ENCODE measurements at regions not wholly inside any gene's neighbourhood (a gene's known extent, or its start where the extent isn't known, plus 50 kb on each side); places are given as distances from the start of the nearest gene placed in this dataset.

DNA sequence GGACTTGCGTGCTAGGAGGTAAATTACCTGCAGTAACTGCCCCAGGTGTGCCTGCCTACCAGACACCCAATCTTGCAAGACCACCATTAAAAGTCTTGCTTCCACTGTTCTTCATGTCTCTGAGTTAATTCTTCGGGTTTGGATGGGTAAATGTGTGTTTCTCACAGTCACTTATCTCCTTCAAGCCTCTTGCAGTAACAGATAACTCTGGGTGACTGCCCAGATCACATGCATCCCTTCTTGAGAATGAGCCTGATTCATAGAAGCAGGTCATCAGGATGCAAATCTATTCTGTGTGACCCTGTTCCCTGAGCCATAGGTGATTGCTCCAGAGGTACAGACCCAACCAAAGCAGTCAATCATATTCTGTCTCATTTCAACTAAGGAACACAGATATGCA lies 194.6 kb downstream of the METTL4 start:
- TF ChIP-seq EZH2phosphoT487 (IDR thresholded peaks at IDR 0.05; ENCODE audit: low read length) (no peak), EZH2 (optimal IDR thresholded peaks at IDR 0.05; ENCODE audit: low read depth, low read length) (no peak)
- TF ChIP-seq, protein P1, sequence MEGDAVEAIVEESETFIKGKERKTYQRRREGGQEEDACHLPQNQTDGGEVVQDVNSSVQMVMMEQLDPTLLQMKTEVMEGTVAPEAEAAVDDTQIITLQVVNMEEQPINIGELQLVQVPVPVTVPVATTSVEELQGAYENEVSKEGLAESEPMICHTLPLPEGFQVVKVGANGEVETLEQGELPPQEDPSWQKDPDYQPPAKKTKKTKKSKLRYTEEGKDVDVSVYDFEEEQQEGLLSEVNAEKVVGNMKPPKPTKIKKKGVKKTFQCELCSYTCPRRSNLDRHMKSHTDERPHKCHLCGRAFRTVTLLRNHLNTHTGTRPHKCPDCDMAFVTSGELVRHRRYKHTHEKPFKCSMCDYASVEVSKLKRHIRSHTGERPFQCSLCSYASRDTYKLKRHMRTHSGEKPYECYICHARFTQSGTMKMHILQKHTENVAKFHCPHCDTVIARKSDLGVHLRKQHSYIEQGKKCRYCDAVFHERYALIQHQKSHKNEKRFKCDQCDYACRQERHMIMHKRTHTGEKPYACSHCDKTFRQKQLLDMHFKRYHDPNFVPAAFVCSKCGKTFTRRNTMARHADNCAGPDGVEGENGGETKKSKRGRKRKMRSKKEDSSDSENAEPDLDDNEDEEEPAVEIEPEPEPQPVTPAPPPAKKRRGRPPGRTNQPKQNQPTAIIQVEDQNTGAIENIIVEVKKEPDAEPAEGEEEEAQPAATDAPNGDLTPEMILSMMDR (IDR thresholded peaks at IDR 0.05; ENCODE audit: low read length), result no peak
- Histone ChIP-seq H2AFZ (ENCODE audit: low read length) (no peak overlapping the region), H3F3A (ENCODE audit: insufficient read depth, low read length) (no peaks in the 10 kb centered on the region), H3K27me3 (replicated peaks; ENCODE audit: insufficient read depth, low read length) (no peaks in the 10 kb centered on the region), H3K4me2 (ENCODE audit: low read depth, low read length) (no peak overlapping the region), H3K9ac (ENCODE audit: low read length) (no peak overlapping the region), H4K20me1 (ENCODE audit: insufficient read depth, low read length) (no peaks in the 10 kb centered on the region), H3K4me1 (ENCODE audit: low read length) (no peaks in the 10 kb centered on the region), H3K9me3 (replicated peaks; ENCODE audit: insufficient read depth, low read length) (no peaks in the 10 kb centered on the region), H3K4me3 (ENCODE audit: low read length) (no peak overlapping the region), H3K36me3 (replicated peaks; ENCODE audit: insufficient read depth, low read length) (no peaks in the 10 kb centered on the region), H3K9me2 (replicated peaks; ENCODE audit: insufficient read depth, low read length) (no peaks in the 10 kb centered on the region), H3K79me2 (ENCODE audit: low read length) (no peaks in the 10 kb centered on the region), H3K27ac (ENCODE audit: low read length) (no peak overlapping the region)
- DNase-seq, result no peak

DNA sequence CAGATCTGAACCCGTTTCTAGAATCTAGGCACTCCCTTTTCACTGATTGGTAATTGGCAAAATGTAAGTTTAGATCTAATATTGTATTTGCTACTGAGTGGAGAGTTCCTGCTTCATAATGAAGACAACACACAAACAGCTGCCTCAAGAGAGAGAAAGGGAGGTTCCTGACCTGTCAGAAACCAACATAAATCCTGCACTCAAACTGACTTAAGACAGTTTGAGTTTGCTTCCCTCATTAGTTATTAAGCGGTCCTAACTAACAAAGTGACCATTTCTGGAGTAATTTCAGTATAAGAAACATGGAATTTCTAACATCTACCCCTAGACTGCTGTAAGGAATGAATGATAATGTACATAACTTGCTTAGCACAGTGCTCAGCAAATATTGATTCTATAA lies 191.2 kb downstream of the METTL4 start:
- no peaks in the 10 kb centered on the region for H3K36me3 ChIP-seq (replicated peaks; ENCODE audit: insufficient read depth, low read length)
- no peak overlapping the region for H2AFZ ChIP-seq (ENCODE audit: low read length)
- H3K4me2 ChIP-seq (ENCODE audit: low read depth, low read length), result no peak overlapping the region
- H3K9me3 ChIP-seq (replicated peaks; ENCODE audit: insufficient read depth, low read length), result no peaks in the 10 kb centered on the region
- H4K20me1 ChIP-seq (ENCODE audit: insufficient read depth, low read length), result no peaks in the 10 kb centered on the region
- H3K4me1 ChIP-seq (ENCODE audit: low read length), result no peaks in the 10 kb centered on the region
- no peak overlapping the region for H3K9ac ChIP-seq (ENCODE audit: low read length)
- no peaks in the 10 kb centered on the region for H3K79me2 ChIP-seq (ENCODE audit: low read length)
- no peaks in the 10 kb centered on the region for H3K27me3 ChIP-seq (replicated peaks; ENCODE audit: insufficient read depth, low read length)
- H3K9me2 ChIP-seq (replicated peaks; ENCODE audit: insufficient read depth, low read length), result no peaks in the 10 kb centered on the region
- no peak overlapping the region for H3K27ac ChIP-seq (ENCODE audit: low read length)
- no peak for DNase-seq
- H3F3A ChIP-seq (ENCODE audit: insufficient read depth, low read length), result no peaks in the 10 kb centered on the region
- H3K4me3 ChIP-seq (ENCODE audit: low read length), result no peak overlapping the region
- TF ChIP-seq EZH2 (optimal IDR thresholded peaks at IDR 0.05; ENCODE audit: low read depth, low read length) (no peak), EZH2phosphoT487 (IDR thresholded peaks at IDR 0.05; ENCODE audit: low read length) (no peak)

DNA sequence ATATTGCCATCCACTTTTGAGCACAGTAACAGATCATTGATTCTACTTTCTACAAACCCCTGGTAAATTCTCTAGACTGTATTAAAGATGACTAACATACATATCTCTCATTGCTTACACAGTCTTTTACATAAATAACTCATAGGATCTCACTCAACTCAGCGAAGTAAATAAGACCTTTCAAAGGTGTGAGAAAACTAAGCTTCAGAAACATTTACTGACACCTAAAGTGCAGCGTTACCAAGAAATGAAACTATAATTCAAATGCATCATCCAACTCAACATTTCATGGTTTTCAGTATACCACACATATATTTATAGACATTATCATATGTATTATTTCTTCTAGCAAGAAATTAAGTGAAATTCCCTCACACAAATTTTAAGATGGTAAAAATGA lies 189.8 kb downstream of the METTL4 start:
- DNase-seq, result no peak
- Histone ChIP-seq H3K9ac (ENCODE audit: low read length) (no peak overlapping the region), H3K4me1 (ENCODE audit: low read length) (no peaks in the 10 kb centered on the region), H3K27me3 (replicated peaks; ENCODE audit: insufficient read depth, low read length) (no peaks in the 10 kb centered on the region), H3K36me3 (replicated peaks; ENCODE audit: insufficient read depth, low read length) (no peaks in the 10 kb centered on the region), H4K20me1 (ENCODE audit: insufficient read depth, low read length) (no peaks in the 10 kb centered on the region), H2AFZ (ENCODE audit: low read length) (no peak overlapping the region), H3K79me2 (ENCODE audit: low read length) (no peaks in the 10 kb centered on the region), H3K9me3 (replicated peaks; ENCODE audit: insufficient read depth, low read length) (no peaks in the 10 kb centered on the region), H3K4me2 (ENCODE audit: low read depth, low read length) (no peak overlapping the region), H3F3A (ENCODE audit: insufficient read depth, low read length) (no peaks in the 10 kb centered on the region), H3K9me2 (replicated peaks; ENCODE audit: insufficient read depth, low read length) (no peaks in the 10 kb centered on the region), H3K27ac (ENCODE audit: low read length) (no peak overlapping the region), H3K4me3 (ENCODE audit: low read length) (no peak overlapping the region)
- TF ChIP-seq EZH2 (optimal IDR thresholded peaks at IDR 0.05; ENCODE audit: low read depth, low read length) (no peak), EZH2phosphoT487 (IDR thresholded peaks at IDR 0.05; ENCODE audit: low read length) (no peak)
- TF ChIP-seq, protein P1 (IDR thresholded peaks at IDR 0.05; ENCODE audit: low read length), result no peak

DNA sequence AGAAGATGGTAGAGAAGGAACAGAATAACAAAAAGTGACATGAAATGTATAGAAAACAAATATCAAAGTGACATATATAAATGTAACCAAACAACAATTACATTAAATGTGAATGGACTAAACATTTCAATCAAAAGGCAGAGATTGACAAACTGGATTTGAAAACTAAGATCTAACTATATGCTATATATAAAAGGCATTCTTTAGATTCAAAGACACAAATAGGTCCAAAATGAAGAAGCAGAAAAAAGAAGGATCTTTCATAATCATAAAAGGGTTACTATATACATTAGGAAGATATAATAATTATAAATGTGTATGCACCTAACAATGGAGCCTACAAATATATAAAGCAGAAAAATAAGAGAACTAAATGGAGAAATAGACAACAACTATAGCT lies 183.7 kb downstream of the METTL4 start:
- DNase-seq, result no peak
- Histone ChIP-seq H4K20me1 (ENCODE audit: insufficient read depth, low read length) (no peaks in the 10 kb centered on the region), H3K27me3 (replicated peaks; ENCODE audit: insufficient read depth, low read length) (no peaks in the 10 kb centered on the region), H3K4me2 (ENCODE audit: low read depth, low read length) (no peak overlapping the region), H3K79me2 (ENCODE audit: low read length) (no peaks in the 10 kb centered on the region), H3K4me1 (ENCODE audit: low read length) (no peaks in the 10 kb centered on the region), H3K4me3 (ENCODE audit: low read length) (no peak overlapping the region), H3K36me3 (replicated peaks; ENCODE audit: insufficient read depth, low read length) (no peaks in the 10 kb centered on the region), H3F3A (ENCODE audit: insufficient read depth, low read length) (no peaks in the 10 kb centered on the region), H3K9me2 (replicated peaks; ENCODE audit: insufficient read depth, low read length) (no peaks in the 10 kb centered on the region), H3K27ac (ENCODE audit: low read length) (no peak overlapping the region), H3K9ac (ENCODE audit: low read length) (no peak overlapping the region), H2AFZ (ENCODE audit: low read length) (no peak overlapping the region), H3K9me3 (replicated peaks; ENCODE audit: insufficient read depth, low read length) (no peaks in the 10 kb centered on the region; the same call in 1 of the 2 replicates)
- TF ChIP-seq, protein P1 (IDR thresholded peaks at IDR 0.05; ENCODE audit: low read length), result no peak
- TF ChIP-seq EZH2phosphoT487 (IDR thresholded peaks at IDR 0.05; ENCODE audit: low read length) (no peak), EZH2 (optimal IDR thresholded peaks at IDR 0.05; ENCODE audit: low read depth, low read length) (no peak)
